OCI-LY3 (cell line): ENCODE measurements at regions not wholly inside any gene's neighbourhood (a gene's known extent, or its start where the extent isn't known, plus 50 kb on each side); places are given as distances from the start of the nearest gene placed in this dataset.

Experiments
- H2AFZ ChIP-seq: fragments of 200-600, 300-600 bp; shearing (Covaris generic); 2 replicates; pipeline ENCODE4 v1.6.0; 2014; ENCODE audit warnings: antibody characterized with exemption, low read depth, low read length
- H3K27ac ChIP-seq: fragments of 200-600, 300-600 bp; sonication (generic); 2 replicates; pipeline ENCODE4 v1.5.1; 2014; ENCODE audit warnings: mild to moderate bottlenecking, low read length, moderate library complexity, mixed read lengths
- H3K27me3 ChIP-seq: fragments of 200-600, 300-600 bp; sonication (generic); 2 replicates; pipeline ENCODE4 v1.6.1; 2014; ENCODE audit warnings: low read depth, low read length, mixed read lengths
- H3K36me3 ChIP-seq: fragments of 200-600, 300-600 bp; sonication (generic); replicated peaks from 2 replicates; pipeline ENCODE3; 2014; ENCODE audit warnings: low read depth, low read length, mixed read lengths
- H3K4me1 ChIP-seq: fragments of 300-600, 200-600 bp; sonication (generic); 2 replicates; pipeline ENCODE4 v1.6.1; 2014; ENCODE audit warnings: low read length, mixed read lengths
- H3K4me2 ChIP-seq: fragments of 200-600, 300-600 bp; sonication (generic); 2 replicates; pipeline ENCODE4 v1.6.1; 2014; ENCODE audit warnings: low read length, mixed read lengths
- H3K4me3 ChIP-seq: fragments of 300-600, 200-600 bp; sonication (generic); 2 replicates; pipeline ENCODE4 v1.5.1; 2014; ENCODE audit warnings: antibody characterized with exemption, mild to moderate bottlenecking, low read length, moderate library complexity
- H3K79me2 ChIP-seq: fragments of 300-600, 200-600 bp; shearing (Covaris generic); 2 replicates; pipeline ENCODE4 v1.6.1; 2014; ENCODE audit warnings: mild to moderate bottlenecking, low read length, mixed read lengths
- H3K9ac ChIP-seq: fragments of 300-600, 200-600 bp; shearing (Covaris generic); 2 replicates; pipeline ENCODE4 v1.6.0; 2014; ENCODE audit warnings: mild to moderate bottlenecking, low read length, moderate library complexity
- H3K9me3 ChIP-seq: fragments of 200-600, 300-600 bp; shearing (Covaris generic); 2 replicates; pipeline ENCODE4 v1.6.1; 2014; ENCODE audit warnings: low read length, mixed read lengths; ENCODE audit not compliant: insufficient read depth
- H4K20me1 ChIP-seq: fragments of 200-600, 300-600 bp; sonication (generic); 2 replicates; pipeline ENCODE4 v1.6.1; 2016; ENCODE audit warnings: low read length, mixed read lengths; ENCODE audit not compliant: insufficient read depth
- CTCF ChIP-seq: fragments of 200-600, 300-600 bp; sonication (generic); IDR thresholded peaks from 2 replicates; pipeline ENCODE4 v1.5.1; 2014; ENCODE audit warnings: antibody characterized with exemption, low read length, low read depth
- EZH2phosphoT487 ChIP-seq: fragments of 200-600 bp; shearing (Covaris generic); IDR thresholded peaks from 2 replicates; pipeline ENCODE4 v1.6.1; 2018; ENCODE audit warnings: antibody characterized with exemption, mixed run types, low read depth

DNA sequence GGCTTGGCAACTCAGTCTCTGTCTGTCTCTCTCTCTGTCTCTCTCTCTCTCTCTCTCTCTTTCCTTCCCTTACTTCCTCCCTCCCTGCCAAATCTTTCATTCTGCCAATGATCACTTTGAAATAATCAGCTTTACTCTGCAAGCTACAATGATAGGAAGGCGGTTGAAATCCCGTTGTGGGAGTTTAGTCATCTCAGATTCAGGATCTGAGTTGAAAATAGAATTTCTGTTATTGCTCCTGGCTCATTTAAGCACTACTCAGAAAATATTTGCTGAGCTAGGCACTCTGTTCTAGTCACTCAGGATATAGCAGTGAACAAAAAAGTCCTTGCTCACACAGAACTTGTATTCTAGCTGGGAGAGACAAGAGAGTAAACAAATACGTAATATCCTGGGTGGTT is 56.3 kb upstream of the DCTD start:
- Histone ChIP-seq H4K20me1 (no peaks in the 10 kb centered on the region), H3K4me2 (no peak overlapping the region), H2AFZ (no peak overlapping the region), H3K79me2 (no peaks in the 10 kb centered on the region), H3K9me3 (no peaks in the 10 kb centered on the region), H3K4me1 (peaks cover 18% of the 10 kb centered on the region), H3K4me3 (no peak overlapping the region), H3K9ac (no peak overlapping the region), H3K36me3 (no peaks in the 10 kb centered on the region), H3K27me3 (no peaks in the 10 kb centered on the region), H3K27ac (no peak overlapping the region)
- TF ChIP-seq CTCF (no peak), EZH2phosphoT487 (no peak)

DNA sequence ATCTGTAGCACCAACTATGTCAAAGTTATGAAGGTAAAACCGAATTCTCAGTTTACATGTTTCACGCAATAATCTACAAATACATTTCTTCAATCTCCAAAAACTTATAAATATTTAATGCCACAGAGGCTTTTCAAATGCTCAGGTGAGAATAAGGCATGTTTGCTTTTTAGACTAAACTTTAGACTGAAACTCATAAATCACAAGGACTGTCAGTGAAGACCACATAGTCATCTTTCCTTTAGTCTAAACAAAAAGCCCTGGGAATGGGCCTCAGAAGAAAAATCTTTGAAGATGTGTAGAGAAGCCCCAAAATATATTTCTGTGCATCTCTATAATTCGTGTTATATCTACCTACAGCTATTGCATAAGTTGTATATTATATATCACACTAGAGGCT is 54.5 kb upstream of the DCTD start:
- Histone ChIP-seq H3K36me3 (no peaks in the 10 kb centered on the region), H3K4me2 (no peak overlapping the region), H3K9ac (no peak overlapping the region), H3K27me3 (no peaks in the 10 kb centered on the region), H4K20me1 (no peaks in the 10 kb centered on the region), H2AFZ (no peak overlapping the region), H3K79me2 (no peaks in the 10 kb centered on the region), H3K4me3 (no peak overlapping the region), H3K27ac (no peak overlapping the region), H3K4me1 (peaks cover 14% of the 10 kb centered on the region), H3K9me3 (no peaks in the 10 kb centered on the region)
- TF ChIP-seq EZH2phosphoT487, result no peak
- TF ChIP-seq CTCF, result no peak

GRCh38 chr4:182969651-182970279 is 52.6 kb upstream of the DCTD start:
- no peaks in the 10 kb centered on the region for H3K36me3 ChIP-seq
- no peaks in the 10 kb centered on the region for H3K9me3 ChIP-seq
- no peaks in the 10 kb centered on the region for H3K79me2 ChIP-seq
- H3K9ac ChIP-seq, result no peak overlapping the region
- H3K27ac ChIP-seq, result no peak overlapping the region
- H3K4me3 ChIP-seq, result peak overlapping the region; percentile 32; the same call in 1 of the 2 replicates
- H4K20me1 ChIP-seq, result no peaks in the 10 kb centered on the region
- peaks cover 9% of the 10 kb centered on the region for H3K4me1 ChIP-seq
- H2AFZ ChIP-seq, result no peak overlapping the region; the same call in 1 of the 2 replicates
- TF ChIP-seq EZH2phosphoT487 (no peak), CTCF (no peak)
- H3K4me2 ChIP-seq, result peak overlapping the region; percentile 17
- no peaks in the 10 kb centered on the region for H3K27me3 ChIP-seq

- H3K27me3 ChIP-seq, result no peaks in the 10 kb centered on the region
- H3K4me2 ChIP-seq, result peak overlapping the region; percentile 17
- H3K4me3 ChIP-seq, result peak overlapping the region; percentile 32
- no peaks in the 10 kb centered on the region for H3K36me3 ChIP-seq
- H3K79me2 ChIP-seq, result no peaks in the 10 kb centered on the region
- H3K9ac ChIP-seq, result no peak overlapping the region
- TF ChIP-seq CTCF (no peak), EZH2phosphoT487 (no peak)
- H2AFZ ChIP-seq, result peak overlapping the region; percentile 70
- H4K20me1 ChIP-seq, result no peaks in the 10 kb centered on the region
- H3K4me1 ChIP-seq, result peaks cover 9% of the 10 kb centered on the region
- H3K27ac ChIP-seq, result no peak overlapping the region
- no peaks in the 10 kb centered on the region for H3K9me3 ChIP-seq
These were observed 51.9 kb upstream of the DCTD start for GRCh38 chr4:182968917-182969650.
